Loucy (cell line): ENCODE measurements at regions not wholly inside any gene's neighbourhood (a gene's known extent, or its start where the extent isn't known, plus 50 kb on each side); places are given as distances from the start of the nearest gene placed in this dataset.

Source experiments
- H2AFZ ChIP-seq: fragments of 200-600 bp; sonication (generic); 2 replicates; pipeline ENCODE4 v1.6.0; 2016; ENCODE audit warnings: antibody characterized with exemption, mild to moderate bottlenecking, low read length, moderate library complexity
- H3F3A ChIP-seq: fragments of 200-600 bp; 2 replicates; pipeline ENCODE4 v1.6.0; 2016; ENCODE audit warnings: antibody characterized with exemption, low read depth, mild to moderate bottlenecking
- H3K27me3 ChIP-seq: fragments of 200-600 bp; sonication (generic); 2 replicates; pipeline ENCODE4 v1.6.1; 2014; ENCODE audit warnings: low read length, mild to moderate bottlenecking; ENCODE audit not compliant: insufficient read depth, poor library complexity, severe bottlenecking
- H3K36me3 ChIP-seq: fragments of 200-600 bp; sonication (generic); 2 replicates; pipeline ENCODE4 v1.6.1; 2016; ENCODE audit warnings: low read length; ENCODE audit not compliant: insufficient read depth
- H3K4me1 ChIP-seq: fragments of 200-600 bp; sonication (generic); 2 replicates; pipeline ENCODE4 v1.5.1; 2014; ENCODE audit warnings: low read length, mild to moderate bottlenecking; ENCODE audit not compliant: insufficient read depth, poor library complexity, severe bottlenecking
- H3K4me2 ChIP-seq: fragments of 200-600 bp; sonication (generic); 2 replicates; pipeline ENCODE4 v1.6.0; 2014; ENCODE audit warnings: antibody characterized with exemption, low read length, low read depth, mild to moderate bottlenecking; ENCODE audit not compliant: poor library complexity, severe bottlenecking
- H3K4me3 ChIP-seq: fragments of 200-600 bp; sonication (generic); 2 replicates; pipeline ENCODE4 v1.5.1; 2014; ENCODE audit warnings: low read length, mild to moderate bottlenecking, mixed read lengths; ENCODE audit not compliant: poor library complexity, severe bottlenecking
- H3K79me2 ChIP-seq: fragments of 200-600 bp; sonication (generic); 2 replicates; pipeline ENCODE4 v1.6.1; 2014; ENCODE audit warnings: low read length; ENCODE audit not compliant: insufficient read depth
- H3K9ac ChIP-seq: fragments of 200-600 bp; sonication (generic); 2 replicates; pipeline ENCODE4 v1.6.0; 2014; ENCODE audit warnings: mild to moderate bottlenecking, low read depth, low read length, moderate library complexity; ENCODE audit not compliant: poor library complexity, severe bottlenecking
- H3K9me2 ChIP-seq: fragments of 200-600 bp; sonication (generic); replicated peaks from 2 replicates; pipeline ENCODE4 v1.6.1; 2016; ENCODE audit warnings: low read depth, low read length, mixed read lengths
- H3K9me3 ChIP-seq: fragments of 200-600 bp; sonication (generic); 2 replicates; pipeline ENCODE4 v1.6.1; 2014; ENCODE audit warnings: mild to moderate bottlenecking, antibody characterized with exemption, low read length, low read depth; ENCODE audit not compliant: insufficient read depth
- H4K20me1 ChIP-seq: fragments of 200-600 bp; sonication (generic); 2 replicates; pipeline ENCODE4 v1.6.0; 2014; ENCODE audit warnings: antibody characterized with exemption, low read length, mild to moderate bottlenecking; ENCODE audit not compliant: insufficient read depth, poor library complexity, severe bottlenecking
- EZH2phosphoT487 ChIP-seq: fragments of 200-600 bp; IDR thresholded peaks from 2 replicates; pipeline ENCODE4 v1.6.1; 2018; ENCODE audit warnings: antibody characterized with exemption, mild to moderate bottlenecking, moderate library complexity, borderline replicate concordance
- TF ChIP-seq, protein P1 (sequence below): fragments of 200-600 bp; sonication (generic); conservative IDR thresholded peaks from 2 replicates; pipeline ENCODE4 v1.5.1; 2014; ENCODE audit warnings: mild to moderate bottlenecking, antibody characterized with exemption, low read length

DNA sequence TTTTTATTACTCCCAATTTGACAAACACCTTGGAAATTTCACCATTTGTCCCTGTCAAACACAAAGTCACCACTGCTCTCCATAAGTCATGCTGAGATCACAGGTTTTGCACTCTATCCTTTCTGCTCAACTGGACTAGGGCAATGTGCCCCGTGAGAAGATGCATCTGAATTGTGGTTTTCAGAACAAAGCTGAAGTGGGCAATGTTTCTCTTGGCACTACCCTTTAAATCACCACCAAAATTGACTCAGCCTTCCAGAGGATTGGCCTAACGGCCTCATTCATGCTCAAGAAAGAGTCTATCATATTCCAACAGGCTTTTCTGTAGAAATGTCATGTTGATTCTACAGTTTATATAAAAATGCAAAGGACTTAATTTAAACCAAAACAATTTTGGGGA lies 81.0 kb upstream of the TRIO start:
- no peaks in the 10 kb centered on the region for H3K9me2 ChIP-seq
- H3K4me3 ChIP-seq, result no peak overlapping the region
- no peaks in the 10 kb centered on the region for H3K79me2 ChIP-seq
- H3K9me3 ChIP-seq, result no peaks in the 10 kb centered on the region
- no peaks in the 10 kb centered on the region for H3K4me1 ChIP-seq
- H3K9ac ChIP-seq, result no peak overlapping the region
- H3K27me3 ChIP-seq, result no peaks in the 10 kb centered on the region
- TF ChIP-seq EZH2phosphoT487, result no peak
- TF ChIP-seq, protein P1, sequence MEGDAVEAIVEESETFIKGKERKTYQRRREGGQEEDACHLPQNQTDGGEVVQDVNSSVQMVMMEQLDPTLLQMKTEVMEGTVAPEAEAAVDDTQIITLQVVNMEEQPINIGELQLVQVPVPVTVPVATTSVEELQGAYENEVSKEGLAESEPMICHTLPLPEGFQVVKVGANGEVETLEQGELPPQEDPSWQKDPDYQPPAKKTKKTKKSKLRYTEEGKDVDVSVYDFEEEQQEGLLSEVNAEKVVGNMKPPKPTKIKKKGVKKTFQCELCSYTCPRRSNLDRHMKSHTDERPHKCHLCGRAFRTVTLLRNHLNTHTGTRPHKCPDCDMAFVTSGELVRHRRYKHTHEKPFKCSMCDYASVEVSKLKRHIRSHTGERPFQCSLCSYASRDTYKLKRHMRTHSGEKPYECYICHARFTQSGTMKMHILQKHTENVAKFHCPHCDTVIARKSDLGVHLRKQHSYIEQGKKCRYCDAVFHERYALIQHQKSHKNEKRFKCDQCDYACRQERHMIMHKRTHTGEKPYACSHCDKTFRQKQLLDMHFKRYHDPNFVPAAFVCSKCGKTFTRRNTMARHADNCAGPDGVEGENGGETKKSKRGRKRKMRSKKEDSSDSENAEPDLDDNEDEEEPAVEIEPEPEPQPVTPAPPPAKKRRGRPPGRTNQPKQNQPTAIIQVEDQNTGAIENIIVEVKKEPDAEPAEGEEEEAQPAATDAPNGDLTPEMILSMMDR, result no peak
- no peak overlapping the region for H2AFZ ChIP-seq
- H3K4me2 ChIP-seq, result no peak overlapping the region
- H3K36me3 ChIP-seq, result no peaks in the 10 kb centered on the region
- no peaks in the 10 kb centered on the region for H4K20me1 ChIP-seq
- H3F3A ChIP-seq, result no peaks in the 10 kb centered on the region

DNA sequence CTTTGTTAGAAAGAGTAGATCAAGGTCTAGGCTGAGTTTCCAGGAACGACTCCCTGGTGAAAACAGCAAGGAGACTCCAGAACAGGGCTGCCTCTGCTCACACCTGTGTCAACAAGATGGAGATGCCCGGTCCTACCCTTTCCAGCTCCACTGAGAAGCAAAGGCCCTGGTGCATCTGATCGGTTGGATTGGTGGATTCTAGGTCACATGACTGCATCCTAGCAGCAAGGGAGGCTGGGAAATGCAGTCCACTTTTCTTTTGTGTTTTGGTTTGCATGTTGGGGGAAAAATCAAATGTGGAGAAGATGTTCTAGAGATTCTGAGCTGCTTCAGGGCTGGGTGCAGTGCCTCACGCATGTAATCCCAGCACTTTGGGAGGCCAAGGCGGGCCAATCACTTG lies 82.0 kb upstream of the TRIO start:
- no peaks in the 10 kb centered on the region for H4K20me1 ChIP-seq
- H3K27me3 ChIP-seq, result no peaks in the 10 kb centered on the region
- H3F3A ChIP-seq, result no peaks in the 10 kb centered on the region
- H2AFZ ChIP-seq, result no peak overlapping the region
- no peaks in the 10 kb centered on the region for H3K4me1 ChIP-seq
- no peaks in the 10 kb centered on the region for H3K9me2 ChIP-seq
- H3K36me3 ChIP-seq, result no peaks in the 10 kb centered on the region
- H3K4me3 ChIP-seq, result no peak overlapping the region
- no peak overlapping the region for H3K9ac ChIP-seq
- TF ChIP-seq EZH2phosphoT487, result no peak
- TF ChIP-seq, protein P1, result no peak
- H3K9me3 ChIP-seq, result no peaks in the 10 kb centered on the region
- H3K4me2 ChIP-seq, result no peak overlapping the region
- H3K79me2 ChIP-seq, result no peaks in the 10 kb centered on the region

DNA sequence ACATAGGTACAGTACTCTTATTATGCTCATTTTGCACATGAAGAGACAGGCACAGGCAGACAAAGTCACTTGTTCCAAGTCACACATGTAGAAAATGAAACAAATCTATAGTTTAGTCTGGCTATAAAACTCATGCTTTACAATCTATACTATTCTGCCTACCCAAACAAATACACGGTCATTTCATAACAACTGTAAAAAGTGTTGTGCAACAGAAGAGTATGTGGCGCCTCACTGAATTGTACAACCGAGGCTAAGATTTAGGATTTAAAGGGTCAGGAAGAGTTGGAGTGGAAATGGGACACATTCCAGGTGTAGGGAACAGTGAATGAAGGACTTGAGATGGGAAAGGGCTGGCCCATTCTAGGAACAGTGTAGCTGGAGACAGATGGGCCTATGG lies 82.9 kb upstream of the TRIO start:
- Histone ChIP-seq H3K9ac (no peak overlapping the region), H3K27me3 (no peaks in the 10 kb centered on the region), H2AFZ (no peak overlapping the region), H3K36me3 (no peaks in the 10 kb centered on the region), H3K4me1 (no peaks in the 10 kb centered on the region), H3K9me2 (no peaks in the 10 kb centered on the region), H3K79me2 (no peaks in the 10 kb centered on the region), H3K4me3 (no peak overlapping the region), H3K4me2 (no peak overlapping the region), H4K20me1 (no peaks in the 10 kb centered on the region), H3F3A (no peaks in the 10 kb centered on the region), H3K9me3 (no peaks in the 10 kb centered on the region)
- TF ChIP-seq EZH2phosphoT487, result no peak
- TF ChIP-seq, protein P1, result no peak
